ENCODE measurements at regions not wholly inside any gene's neighbourhood (a gene's known extent, or its start where the extent isn't known, plus 50 kb on each side); places are given as distances from the start of the nearest gene placed in this dataset.
"Not testable (repeated sequence)": the region's sequence is repeated elsewhere in the genome, so short reads cannot be mapped to it uniquely, and the experiment has no call there.

DNA sequence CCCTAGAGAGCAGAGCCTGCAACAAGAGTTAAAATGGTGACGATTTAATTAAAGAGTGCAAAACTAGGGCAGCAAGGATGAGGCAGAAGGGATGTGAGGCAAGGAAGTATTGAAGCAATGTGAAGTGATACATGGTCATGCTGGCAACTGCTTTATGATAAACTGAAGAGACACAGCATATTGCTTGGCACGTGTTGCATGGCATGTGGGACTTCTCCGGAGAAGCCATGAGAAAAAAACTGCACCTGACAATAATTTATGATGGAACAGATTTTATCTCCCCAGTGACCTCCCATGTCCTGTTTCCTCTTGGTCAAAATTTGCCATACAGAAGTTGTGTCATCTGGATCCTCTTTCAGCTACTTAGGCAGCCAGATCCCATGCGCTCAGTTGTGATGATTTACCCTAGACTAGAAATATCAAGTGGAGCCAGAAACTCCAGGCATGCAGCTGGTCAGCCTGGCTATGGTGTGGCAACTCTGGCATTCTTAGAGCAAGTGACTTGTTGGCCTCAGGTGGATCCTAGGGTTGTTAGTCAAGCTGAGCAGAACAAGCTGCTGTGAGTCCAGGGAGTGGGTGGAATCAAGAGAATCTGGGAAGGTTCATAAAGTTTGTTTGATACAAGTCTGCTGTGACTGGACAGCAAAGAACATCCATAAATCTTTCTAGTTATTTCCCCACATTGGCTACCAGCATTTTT, 611.4 kb upstream of the USP24 start:
- no peak for DNase-seq (ENCODE audit: low read depth in 2 of 2)

DNA sequence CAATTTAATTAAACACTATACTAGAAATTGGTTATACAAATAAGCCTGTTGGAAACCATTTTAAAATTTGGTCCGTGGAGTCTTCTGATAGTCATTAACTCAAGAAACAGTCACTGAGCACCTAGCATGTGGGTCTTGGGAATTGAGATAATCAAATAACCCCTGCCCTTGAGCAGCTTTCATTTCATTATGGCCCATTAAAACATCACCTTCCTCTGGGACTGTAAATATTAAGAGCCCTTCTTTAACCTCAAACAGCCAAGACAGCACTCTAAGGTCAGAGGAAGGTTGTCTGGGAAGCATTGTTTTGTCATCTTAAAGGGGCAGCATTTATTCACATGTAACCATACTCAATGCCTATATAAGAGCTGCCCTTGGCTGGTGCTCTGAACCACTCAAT, 610.3 kb upstream of the USP24 start:
- DNase-seq (ENCODE audit: low read depth in 2 of 2): no peak

DNA sequence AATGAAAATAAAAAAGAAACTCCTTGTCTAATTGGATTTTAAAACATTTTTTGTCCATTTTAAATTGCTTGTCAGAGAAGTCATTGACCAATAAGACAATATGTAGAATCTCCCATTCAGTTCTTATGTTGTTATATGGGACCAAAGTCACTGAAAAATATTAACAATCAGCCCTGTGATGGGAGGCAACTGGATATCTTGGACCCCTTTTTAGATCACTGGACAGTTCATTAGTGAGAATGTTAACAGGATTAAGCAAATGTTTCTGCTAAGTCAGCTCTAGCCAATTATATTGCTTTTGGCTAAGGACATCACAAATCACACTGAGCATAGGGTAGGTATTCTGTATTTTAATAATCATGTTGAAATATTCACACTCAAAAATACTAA, 609.1 kb upstream of the USP24 start:
- no peak for DNase-seq (ENCODE audit: low read depth in 2 of 2)

DNA sequence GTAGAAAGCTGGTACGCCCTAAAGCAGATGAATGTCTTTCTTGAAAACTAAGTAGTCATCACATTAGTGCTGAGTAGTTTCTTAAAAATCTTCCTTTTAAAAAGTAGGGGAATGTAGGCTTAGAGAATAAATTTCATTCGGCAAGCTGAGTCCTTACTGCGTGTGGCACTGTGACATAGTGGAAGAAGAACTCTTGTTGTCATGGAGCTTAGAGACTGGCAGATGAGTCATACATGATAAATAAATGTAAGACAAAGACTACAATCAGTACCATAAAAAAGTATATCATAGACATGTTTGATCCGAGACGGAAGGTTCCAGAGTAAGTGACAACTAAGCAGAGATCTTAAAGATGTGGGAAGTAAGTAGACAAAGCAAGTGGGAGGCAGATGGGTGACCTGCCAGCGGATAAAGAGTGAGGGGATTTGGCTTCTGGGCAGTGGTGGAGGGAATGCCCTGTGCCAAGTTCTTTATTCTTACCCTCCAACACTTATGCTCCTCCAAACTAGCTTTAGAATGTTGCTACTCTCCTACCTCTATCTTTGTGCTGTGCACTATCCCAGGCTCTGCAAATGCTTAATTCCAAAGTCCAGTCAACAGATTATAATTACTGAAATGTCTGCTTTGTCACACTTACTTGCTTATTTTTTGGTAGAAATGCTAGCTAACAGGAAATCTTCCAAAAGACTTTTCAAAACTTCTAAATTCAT, 608.5 kb upstream of the USP24 start:
- DNase-seq (ENCODE audit: low read depth in 2 of 2): no peak

DNA sequence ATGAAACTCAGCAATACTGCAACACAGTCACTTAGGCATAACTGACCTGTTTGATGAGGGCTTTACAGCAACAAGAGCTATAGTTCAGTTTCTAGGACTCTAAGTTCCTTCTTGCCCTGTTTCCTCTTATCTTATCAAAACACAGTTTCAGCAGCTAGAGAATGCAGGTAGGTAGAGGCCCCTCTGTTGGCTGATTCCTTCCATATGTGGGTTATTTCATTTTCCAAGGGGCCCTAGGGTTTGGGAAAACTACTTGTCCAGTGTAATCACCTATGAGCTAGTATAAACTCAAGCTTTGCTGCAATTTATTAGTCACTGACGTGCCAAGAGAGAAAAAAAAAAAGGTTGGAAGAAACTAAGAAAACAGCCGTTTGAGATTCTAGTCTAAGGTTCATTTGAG, 607.7 kb upstream of the USP24 start:
- no peak for DNase-seq (ENCODE audit: low read depth in 2 of 2)

DNA sequence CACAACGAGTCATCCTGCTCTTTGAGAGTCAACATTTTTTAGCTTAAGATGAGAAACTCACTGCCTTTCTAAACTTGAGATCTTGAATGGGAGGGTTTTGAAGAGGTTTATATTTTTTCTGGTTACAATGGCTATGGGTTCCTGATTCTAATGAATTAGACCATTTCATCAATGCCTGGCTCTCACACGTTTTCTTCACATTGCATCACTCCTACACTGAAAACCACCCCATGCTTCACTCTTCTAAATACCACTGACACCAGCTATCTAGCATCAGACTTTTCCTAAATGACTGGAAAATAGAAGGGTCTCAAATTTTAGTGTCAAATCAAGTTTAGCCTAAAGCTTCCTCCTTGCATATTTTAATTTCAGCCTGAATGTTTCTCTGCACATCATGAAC, 606.1 kb upstream of the USP24 start:
- no peak for DNase-seq (ENCODE audit: low read depth in 2 of 2)

DNA sequence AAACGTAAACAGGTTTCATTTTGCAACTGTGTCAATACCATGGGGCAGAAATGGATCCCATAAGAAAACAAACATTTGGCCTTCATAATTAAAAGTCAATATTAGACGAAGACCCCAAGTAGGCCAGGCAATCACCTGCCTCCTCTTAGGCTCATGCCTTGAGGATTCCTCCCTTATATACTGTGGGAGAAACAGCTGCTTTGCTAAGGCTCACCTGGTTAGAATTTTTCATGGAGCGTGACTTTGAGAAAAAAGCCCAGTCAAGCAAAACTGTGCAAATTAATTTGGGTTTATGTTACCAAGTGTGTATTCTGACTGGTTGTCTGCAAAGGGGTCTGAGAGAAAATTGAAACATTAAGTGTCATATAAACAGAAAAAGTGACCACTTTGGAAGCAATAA, 605.3 kb upstream of the USP24 start:
- no peak for DNase-seq (ENCODE audit: low read depth in 2 of 2)

DNA sequence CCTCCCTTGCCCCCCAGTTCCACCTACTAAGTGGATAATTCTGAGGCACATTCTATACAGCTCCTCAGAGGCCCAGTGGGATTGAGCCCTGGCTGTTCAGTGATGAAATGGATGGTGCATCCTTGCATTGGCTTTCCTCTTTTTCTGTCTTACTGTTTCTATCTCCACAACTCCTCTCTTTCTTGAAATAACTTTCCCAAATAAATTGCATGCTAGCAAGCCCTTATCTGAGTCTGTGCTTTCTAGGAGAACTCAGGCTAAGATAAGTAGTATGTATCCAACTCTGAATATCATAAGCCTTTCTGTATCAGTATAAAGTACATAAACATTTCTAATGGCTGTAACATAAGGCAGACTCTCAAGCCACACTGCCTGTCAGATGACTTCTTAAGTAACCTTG, 603.8 kb upstream of the USP24 start:
- no peak for DNase-seq (ENCODE audit: low read depth in 2 of 2)

DNA sequence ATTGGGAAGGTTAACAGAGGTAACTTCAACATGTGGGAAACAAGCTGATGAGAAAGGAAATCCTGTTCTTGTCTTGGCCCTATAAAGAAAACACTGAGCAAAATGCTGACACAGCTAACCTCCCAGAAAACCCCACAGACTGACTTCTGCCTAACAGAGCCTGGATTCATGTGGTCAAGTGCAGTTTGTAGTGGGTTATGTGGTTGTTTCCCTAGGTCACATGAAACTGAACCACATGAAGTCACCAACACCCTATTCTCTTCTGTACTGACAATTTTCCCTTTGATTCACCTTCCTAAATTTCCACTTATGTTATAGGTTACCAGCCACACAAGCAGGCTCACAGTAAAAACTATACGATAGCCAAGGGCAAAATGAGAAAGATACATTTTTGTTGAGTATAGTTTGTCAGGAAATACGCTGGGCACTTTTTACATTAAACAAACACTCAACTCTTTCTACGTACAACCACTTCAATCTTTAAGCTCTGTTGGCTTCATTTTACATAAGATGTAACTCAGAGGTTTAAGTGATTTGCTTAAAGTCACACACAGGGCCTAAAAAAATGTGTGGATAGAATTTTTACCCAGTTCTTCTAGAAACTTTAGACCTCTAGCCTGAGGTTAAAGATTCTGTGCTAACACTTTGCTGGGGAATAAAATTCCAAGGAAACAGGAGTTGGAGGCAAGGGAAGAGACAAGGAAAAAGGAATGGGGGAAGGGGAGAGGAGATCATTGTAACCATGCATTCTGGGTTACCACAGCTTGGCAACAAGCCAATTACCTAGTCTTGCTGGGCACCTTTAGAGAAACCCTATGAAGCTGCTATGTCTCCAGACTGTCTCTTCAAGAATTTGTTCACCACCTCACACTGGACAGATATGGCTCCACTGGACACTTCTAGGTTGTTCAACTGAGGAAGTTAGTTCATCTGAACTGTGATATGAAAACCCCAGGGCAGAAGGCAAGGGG, 601.6 kb upstream of the USP24 start:
- DNase-seq (ENCODE audit: low read depth in 2 of 2): no peak

DNA sequence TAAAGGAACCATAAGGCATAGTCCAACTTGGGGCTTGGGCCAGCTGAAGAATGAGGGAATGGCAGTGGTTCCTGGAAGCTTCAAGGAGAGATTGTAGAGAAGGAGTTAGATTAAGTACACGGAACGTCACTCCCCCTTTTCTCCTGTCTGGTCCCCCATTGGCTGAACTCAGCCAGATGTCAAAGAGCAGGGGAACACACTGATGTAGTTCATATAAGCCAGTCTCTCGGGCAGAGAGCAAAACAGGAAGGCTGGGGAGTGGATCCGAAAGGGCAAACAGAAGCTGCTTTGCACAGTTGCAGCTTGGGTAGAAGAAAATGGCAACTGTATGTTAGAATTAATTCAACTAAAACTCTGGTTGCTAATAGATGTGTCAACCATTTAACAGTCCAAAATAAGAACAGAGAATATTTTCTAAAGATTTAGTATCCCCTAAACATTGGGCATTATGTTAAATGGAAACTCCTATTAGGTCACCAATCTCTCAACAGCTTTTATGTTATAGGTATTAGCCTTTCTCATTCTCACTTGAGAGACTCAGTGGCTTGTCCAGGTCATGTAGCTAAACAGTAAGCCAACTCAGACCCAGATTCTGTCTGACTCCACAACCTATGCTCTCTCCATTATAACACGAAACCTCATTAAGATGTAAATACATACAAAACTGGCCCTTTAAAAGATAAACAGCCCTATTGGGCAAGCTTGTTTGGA, 600.7 kb upstream of the USP24 start:
- no peak for DNase-seq (ENCODE audit: low read depth in 2 of 2)

DNA sequence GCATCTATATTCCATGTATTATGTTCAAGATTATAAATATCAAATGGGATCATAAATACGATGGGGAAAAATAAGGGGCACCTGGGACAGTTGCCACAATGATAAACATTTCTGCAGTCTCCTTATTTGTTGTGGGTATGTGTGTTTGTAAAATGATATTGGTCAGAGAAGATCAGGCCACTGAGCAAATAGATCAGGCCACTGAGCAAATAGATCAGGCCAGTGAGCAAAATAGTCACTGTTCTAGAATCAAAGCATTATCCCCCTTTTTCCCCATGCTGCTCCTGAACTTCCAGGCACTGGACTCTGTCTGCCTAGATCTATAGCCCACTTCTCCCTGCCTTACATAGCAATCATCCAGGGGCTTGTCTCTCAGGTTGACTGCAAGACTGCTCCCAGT, 599.8 kb upstream of the USP24 start:
- no peak for DNase-seq (ENCODE audit: low read depth in 2 of 2)

DNA sequence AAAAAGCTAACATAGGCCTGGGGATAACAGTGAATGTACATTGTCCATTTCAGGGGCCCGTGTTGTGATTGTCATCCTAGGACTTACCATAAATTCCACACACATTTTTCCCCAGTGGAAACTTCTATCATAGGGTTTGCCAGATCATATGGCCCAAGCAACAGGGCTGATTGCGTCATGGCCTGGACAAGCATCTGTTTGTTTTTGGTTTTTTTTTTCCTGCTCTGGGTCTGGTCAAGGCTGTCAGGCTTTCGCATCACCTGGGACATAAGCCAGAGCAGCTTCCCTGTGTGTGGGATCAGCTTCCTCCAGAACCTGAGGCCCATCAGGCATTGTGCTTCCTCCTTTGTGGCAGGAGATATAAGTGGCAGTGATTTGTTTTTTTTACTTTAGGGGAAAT, 598.5 kb upstream of the USP24 start:
- no peak for DNase-seq (ENCODE audit: low read depth in 2 of 2)

DNA sequence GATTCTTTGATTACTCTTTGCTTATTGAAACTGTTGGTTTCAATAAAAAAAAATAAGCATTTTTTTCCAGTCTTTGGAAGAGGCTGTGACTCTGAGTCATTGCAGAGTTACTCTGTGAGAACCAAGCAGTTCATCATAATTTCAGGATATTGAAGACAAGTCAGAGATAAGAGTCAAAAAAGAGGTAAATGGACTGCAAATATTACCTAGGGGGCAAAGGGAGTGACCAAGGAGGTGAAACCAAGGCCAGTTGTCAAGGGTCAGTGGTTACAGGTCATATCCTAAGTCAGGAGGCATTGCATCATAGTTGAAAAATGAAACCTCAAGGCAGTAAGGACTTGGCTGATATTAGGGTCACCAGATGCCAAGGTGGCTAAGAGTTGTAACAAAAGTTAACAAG, 597.1 kb upstream of the USP24 start:
- DNase-seq (ENCODE audit: low read depth in 2 of 2): no peak

DNA sequence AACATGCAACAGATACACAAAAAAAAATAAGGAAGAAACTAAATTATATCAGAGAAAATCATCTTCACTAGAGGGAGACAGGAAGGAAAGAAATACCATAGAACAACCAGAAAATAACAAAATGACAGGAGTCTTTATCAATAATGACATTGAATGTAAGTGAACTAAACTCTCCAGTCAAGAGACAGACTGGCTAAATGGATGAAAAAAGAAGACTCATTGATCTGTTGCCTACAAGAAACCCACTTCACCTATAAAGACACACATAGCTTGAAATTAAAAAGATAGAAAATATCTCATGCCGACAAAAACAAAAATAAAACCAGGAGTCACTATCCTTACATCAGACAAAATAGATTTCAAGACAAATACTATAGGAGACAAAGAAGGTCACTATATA, 593.1 kb upstream of the USP24 start:
- DNase-seq (ENCODE audit: low read depth in 2 of 2): no peak

DNA sequence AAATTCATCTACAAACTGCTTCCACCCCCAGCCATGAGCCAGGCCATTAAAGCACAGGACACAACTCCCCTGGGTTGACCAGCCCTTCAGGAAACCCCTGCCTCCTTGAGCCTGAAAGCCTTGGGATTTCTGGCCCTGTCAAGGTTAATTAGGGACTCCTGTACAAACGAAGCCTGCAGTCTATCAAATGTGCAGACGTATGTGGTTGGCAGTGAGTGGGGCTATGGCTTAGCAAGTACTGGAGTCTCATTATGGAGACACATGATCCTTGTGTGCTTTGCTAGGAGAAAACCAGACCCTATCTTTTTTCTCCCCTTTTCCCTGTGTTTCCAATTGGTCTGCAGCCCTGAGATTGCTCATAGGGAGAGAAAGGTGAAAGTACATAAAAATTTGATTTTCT, 588.3 kb upstream of the USP24 start:
- DNase-seq (ENCODE audit: low read depth in 2 of 2): no peak

DNA sequence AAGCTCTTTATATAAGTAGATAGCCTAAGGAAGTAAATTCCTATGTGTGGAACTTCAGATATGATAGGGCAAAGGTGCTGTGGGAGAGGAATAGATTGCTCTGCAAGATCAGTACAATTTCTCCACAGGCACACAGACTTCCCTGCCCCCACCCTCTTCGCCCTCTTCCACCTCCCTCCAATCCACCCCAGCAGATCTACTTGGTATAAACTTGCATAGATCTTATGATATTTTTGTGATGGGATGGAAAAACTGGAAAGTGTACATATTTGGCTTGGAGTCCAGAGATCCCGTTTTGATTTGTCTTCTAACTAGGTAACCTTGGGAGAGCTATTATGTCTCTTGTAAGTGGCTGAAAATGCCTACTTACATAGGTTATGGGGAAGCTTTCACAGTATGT, 586.3 kb upstream of the USP24 start:
- no peak for DNase-seq (ENCODE audit: low read depth in 2 of 2)

DNA sequence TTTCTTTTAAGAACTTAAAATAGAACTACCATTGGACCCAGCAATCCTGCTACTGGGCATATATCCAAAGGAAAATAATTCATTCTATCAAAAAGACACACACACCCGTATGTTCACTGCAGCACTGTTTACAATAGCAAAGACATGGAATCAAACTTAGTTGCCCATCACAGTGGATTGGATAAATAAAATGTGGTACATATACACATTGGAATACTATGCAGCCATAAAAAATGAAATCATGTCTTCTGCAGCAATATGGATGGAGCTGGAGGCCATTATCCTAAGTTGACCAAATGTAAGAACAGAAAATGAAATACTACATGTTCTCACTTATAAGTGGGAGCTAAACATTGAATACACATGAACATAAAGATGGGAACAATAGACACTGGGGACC, 585.3 kb upstream of the USP24 start:
- no peak for DNase-seq (ENCODE audit: low read depth in 2 of 2)

DNA sequence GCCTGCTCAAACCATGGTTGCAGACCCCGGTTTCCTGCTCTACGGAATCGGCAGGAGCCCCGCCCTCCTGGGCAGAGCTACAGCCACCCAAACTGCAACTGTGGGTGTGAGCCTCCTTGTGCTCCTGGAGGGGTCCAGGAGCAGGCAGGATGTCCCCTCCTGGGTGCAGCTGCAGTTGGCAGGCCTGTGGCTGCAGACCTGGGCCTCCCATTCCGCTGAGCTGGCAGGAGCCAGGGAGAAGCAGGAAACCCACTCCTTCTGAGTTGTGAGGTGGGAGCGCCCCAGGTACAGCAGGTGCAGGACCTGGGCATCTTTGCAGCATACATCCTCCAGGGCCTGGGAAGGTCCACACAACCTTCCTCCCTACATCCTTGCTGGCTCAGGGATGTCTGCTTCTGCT, 578.7 kb upstream of the USP24 start:
- DNase-seq (ENCODE audit: low read depth in 2 of 2): no peak

DNA sequence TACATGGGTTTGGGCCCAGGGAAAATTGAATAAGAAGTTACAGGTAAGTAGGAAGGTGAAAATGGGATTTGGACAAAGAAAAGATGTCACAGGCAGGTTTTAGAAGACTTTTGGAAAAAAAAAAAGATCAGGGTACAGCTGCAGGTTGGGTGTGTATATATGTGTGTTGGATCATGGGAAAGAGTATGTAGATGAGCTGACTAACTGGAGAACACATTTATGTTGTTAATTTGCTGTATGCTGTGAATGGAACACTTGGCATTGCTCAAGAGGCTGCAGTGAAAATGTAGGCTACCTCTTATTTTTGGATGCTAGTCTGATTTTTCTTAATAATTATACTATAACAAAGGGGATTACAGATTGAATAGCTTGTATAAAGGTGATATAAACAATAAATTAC, 577.7 kb upstream of the USP24 start:
- DNase-seq (ENCODE audit: low read depth in 2 of 2): no peak

DNA sequence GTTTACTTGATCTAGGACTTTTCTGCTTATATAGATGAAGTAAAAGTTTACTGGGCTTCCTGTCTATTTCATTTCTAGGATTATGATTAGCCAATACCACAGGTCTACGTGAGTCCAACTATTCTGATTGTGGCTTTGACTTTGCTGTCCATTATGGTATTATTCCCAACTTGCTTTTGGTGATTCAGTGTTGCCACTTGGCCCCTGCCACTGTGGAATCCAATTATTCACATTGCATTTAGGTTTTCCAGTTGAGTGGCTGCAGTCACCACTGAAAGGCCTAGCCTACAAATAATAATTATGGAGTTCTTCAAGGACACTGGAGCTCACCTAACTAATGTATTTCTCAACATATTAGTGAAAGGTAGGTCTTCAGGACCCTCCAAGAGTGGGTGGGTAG, 574.3 kb upstream of the USP24 start:
- DNase-seq (ENCODE audit: low read depth in 2 of 2): no peak

DNA sequence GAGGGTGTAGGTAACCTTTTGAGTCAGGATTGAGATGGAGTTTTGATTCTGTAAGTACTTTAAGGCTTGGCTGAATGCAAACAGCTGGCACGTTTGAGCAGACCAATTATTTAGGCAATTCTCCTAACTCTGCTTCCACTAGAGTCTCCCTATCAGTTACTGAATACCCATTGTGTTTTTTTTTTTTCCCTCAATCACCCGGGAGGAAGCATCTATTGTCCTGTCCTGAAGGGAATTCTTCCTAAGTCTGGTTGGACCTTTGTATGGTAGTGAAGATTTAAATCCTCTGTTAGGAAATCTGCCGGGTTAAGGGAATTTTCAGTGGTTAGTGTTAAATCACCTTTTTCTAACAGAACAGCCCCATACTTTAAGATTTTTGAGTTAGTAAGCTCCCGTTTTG, 571.2 kb upstream of the USP24 start:
- DNase-seq (ENCODE audit: low read depth in 2 of 2): no peak

DNA sequence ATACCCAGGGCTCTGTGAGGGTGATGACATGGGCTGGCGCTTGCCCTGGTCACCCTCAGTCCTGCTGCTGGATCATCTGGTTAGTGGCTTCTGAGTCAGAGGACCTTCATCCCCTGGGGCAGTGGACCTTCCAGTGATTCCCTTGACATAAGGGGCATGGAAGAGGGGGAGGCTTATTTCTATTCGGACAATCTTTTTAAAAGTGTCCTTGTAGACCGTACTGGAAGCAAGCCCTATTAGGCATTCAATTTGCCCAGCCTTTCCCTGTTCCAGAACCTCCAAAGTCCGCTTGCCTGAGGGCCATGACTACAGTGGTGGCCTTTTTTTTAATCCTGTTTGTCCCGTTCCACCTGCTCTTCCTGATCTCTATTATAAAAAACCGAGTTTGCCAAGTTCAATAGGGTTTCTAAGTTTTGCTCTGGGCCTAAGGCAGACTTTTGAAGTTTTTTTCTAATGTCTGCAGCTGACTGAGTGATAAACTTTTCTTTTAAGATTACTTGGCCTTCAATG, 569.8 kb upstream of the USP24 start:
- DNase-seq (ENCODE audit: low read depth in 2 of 2): not testable (repeated sequence)
